ENCODE measurements at regions not wholly inside any gene's neighbourhood (a gene's known extent, or its start where the extent isn't known, plus 50 kb on each side); places are given as distances from the start of the nearest gene placed in this dataset.

DNA sequence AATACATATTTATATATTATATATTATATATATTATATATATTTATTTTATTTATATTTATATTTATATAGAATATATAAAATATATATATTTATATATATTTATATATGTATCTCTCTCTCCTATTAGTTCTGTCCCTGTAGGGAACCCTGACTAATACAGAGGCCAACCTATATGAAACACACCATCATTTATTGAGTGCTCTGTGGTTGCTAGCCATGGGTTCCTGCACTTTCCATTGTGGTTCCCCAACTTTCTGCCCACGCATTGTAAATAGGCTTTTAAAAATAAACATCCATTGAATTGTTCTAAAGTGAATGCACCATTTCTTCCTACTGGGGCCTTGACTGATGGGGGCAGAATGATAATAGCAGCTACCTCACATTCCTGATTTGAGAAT is 93.8 kb upstream of the SESN3 start:
- H3K79me2 ChIP-seq (ENCODE audit: control insufficient read depth, insufficient read depth, low read length) = no peaks in the 10 kb centered on the region
- H3K27me3 ChIP-seq (ENCODE audit: control insufficient read depth in 2 of 2, insufficient read depth in 2 of 2, low read length in 2 of 2) = peaks cover 0 to 1% of the 10 kb centered on the region in 2 experiments
- H2AFZ ChIP-seq (ENCODE audit: low read depth, low read length) = no peak overlapping the region
- intact Hi-C loops (cut with micrococcal nuclease) = no loop called here
- no peak overlapping the region for H3K4me3 ChIP-seq (replicated peaks in 1 of 3; ENCODE audit: insufficient read depth in 1 of 3, low read depth in 1 of 3, low read length in 3 of 3)
- POLR2A ChIA-PET = no interaction called here
- TF ChIP-seq FOS (IDR thresholded peaks at IDR 0.05; ENCODE audit: borderline replicate concordance, insufficient read depth, low read length) = no peak
- TF ChIP-seq POLR2AphosphoS5 (IDR thresholded peaks at IDR 0.05; ENCODE audit: insufficient read depth, low read depth, low read length) = no peak
- TF ChIP-seq, protein P1, sequence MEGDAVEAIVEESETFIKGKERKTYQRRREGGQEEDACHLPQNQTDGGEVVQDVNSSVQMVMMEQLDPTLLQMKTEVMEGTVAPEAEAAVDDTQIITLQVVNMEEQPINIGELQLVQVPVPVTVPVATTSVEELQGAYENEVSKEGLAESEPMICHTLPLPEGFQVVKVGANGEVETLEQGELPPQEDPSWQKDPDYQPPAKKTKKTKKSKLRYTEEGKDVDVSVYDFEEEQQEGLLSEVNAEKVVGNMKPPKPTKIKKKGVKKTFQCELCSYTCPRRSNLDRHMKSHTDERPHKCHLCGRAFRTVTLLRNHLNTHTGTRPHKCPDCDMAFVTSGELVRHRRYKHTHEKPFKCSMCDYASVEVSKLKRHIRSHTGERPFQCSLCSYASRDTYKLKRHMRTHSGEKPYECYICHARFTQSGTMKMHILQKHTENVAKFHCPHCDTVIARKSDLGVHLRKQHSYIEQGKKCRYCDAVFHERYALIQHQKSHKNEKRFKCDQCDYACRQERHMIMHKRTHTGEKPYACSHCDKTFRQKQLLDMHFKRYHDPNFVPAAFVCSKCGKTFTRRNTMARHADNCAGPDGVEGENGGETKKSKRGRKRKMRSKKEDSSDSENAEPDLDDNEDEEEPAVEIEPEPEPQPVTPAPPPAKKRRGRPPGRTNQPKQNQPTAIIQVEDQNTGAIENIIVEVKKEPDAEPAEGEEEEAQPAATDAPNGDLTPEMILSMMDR (IDR thresholded peaks at IDR 0.05; ENCODE audit: extremely low read depth in 1 of 2, insufficient read depth in 1 of 2, low read depth in 1 of 2, low read length in 2 of 2) = no peak
- TF ChIP-seq MYC (IDR thresholded peaks at IDR 0.05; ENCODE audit: low read depth, low read length) = no peak
- TF ChIP-seq JUN (IDR thresholded peaks at IDR 0.05; ENCODE audit: borderline replicate concordance, insufficient read depth, insufficient read length, low read depth) = no peak
- TF ChIP-seq EZH2 (IDR thresholded peaks at IDR 0.05; ENCODE audit: borderline replicate concordance, low read depth, low read length, severe bottlenecking) = no peak
- no peak for TF ChIP-seq GATA2 (IDR thresholded peaks at IDR 0.05; ENCODE audit: insufficient read depth, insufficient read length, low read depth, low read length)
- no peak for TF ChIP-seq POLR2A (IDR thresholded peaks at IDR 0.05; ENCODE audit: low read depth, low read length)
- TF ChIP-seq, protein P2, sequence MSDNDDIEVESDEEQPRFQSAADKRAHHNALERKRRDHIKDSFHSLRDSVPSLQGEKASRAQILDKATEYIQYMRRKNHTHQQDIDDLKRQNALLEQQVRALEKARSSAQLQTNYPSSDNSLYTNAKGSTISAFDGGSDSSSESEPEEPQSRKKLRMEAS (IDR thresholded peaks at IDR 0.05; ENCODE audit: insufficient read depth, insufficient read length) = no peak
- DNase-seq (ENCODE audit: low read depth, low spot score) (no peak), FAIRE-seq (no peak)
- no peaks in the 10 kb centered on the region for H3K4me1 ChIP-seq (ENCODE audit: control insufficient read depth, extremely low read depth, insufficient read depth, low read length)
- CTCF ChIA-PET = no interaction called here
- no TSS peak for BruUV-seq (replicated peaks)
- no peaks in the 10 kb centered on the region for H3K9me1 ChIP-seq (replicated peaks; ENCODE audit: control insufficient read depth, extremely low read depth, insufficient read depth, low read length)
- H3K36me3 ChIP-seq (ENCODE audit: control insufficient read depth in 2 of 2, extremely low read depth in 1 of 2, insufficient read depth in 2 of 2, low read length in 2 of 2) = no peaks in the 10 kb centered on the region
- no peaks in the 10 kb centered on the region for H4K20me1 ChIP-seq (replicated peaks; ENCODE audit: control insufficient read depth, extremely low read depth, insufficient read depth, low read length)
- H3K9ac ChIP-seq (replicated peaks; ENCODE audit: extremely low read depth, insufficient read depth, low read length) = no peak overlapping the region
- no peak overlapping the region for H3K27ac ChIP-seq (ENCODE audit: insufficient read depth, low read depth, low read length)
- H3K9me3 ChIP-seq (replicated peaks; ENCODE audit: control insufficient read depth, insufficient read depth, low read length) = no peaks in the 10 kb centered on the region
- dilution Hi-C loops (cut with MboI; ENCODE audit: extremely low pct_ligation_motif_present, low sequenced_read_pairs) = no loop called here
- H3K4me2 ChIP-seq (ENCODE audit: insufficient read depth, low read length) = no peak overlapping the region

Measured in endothelial cell of umbilical vein (primary cell).